ENCODE measurements at regions not wholly inside any gene's neighbourhood (a gene's known extent, or its start where the extent isn't known, plus 50 kb on each side); places are given as distances from the start of the nearest gene placed in this dataset.

DNA sequence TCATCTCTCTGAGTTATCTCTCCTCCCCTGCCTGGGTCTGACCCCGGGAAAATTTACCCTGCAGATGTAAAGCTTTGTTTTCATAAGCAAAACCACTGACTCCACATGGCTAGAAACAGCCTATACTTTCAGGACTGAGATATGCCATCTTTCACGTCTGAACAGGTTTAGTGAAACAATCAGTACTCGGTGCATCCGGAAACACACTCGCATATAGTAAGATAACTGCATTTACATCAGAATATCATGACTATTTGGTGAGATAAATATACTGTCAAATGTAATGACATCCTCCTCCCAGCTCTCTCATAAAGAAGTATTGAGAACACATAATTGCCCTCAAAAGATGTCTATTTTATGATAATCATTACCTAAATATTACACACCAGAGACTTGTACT, 172.8 kb downstream of the EFNB2 start:
- no peaks in the 10 kb centered on the region for H3K4me1 Mint-ChIP-seq
- H3K4me3 Mint-ChIP-seq = no peak overlapping the region
- TF ChIP-seq, protein P1, sequence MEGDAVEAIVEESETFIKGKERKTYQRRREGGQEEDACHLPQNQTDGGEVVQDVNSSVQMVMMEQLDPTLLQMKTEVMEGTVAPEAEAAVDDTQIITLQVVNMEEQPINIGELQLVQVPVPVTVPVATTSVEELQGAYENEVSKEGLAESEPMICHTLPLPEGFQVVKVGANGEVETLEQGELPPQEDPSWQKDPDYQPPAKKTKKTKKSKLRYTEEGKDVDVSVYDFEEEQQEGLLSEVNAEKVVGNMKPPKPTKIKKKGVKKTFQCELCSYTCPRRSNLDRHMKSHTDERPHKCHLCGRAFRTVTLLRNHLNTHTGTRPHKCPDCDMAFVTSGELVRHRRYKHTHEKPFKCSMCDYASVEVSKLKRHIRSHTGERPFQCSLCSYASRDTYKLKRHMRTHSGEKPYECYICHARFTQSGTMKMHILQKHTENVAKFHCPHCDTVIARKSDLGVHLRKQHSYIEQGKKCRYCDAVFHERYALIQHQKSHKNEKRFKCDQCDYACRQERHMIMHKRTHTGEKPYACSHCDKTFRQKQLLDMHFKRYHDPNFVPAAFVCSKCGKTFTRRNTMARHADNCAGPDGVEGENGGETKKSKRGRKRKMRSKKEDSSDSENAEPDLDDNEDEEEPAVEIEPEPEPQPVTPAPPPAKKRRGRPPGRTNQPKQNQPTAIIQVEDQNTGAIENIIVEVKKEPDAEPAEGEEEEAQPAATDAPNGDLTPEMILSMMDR (IDR thresholded peaks at IDR 0.05; ENCODE audit: unreplicated experiment in 3 of 3) = no peak
- H3K36me3 Mint-ChIP-seq (ENCODE audit: low read depth) = peaks cover 4% of the 10 kb centered on the region
- peaks cover 8% of the 10 kb centered on the region for H3K27me3 Mint-ChIP-seq (ENCODE audit: low read depth)
- H3K27ac Mint-ChIP-seq = peak overlapping the region in 1 of 3 experiments; percentile 13
- peaks cover 16% of the 10 kb centered on the region for H3K9me3 Mint-ChIP-seq

DNA sequence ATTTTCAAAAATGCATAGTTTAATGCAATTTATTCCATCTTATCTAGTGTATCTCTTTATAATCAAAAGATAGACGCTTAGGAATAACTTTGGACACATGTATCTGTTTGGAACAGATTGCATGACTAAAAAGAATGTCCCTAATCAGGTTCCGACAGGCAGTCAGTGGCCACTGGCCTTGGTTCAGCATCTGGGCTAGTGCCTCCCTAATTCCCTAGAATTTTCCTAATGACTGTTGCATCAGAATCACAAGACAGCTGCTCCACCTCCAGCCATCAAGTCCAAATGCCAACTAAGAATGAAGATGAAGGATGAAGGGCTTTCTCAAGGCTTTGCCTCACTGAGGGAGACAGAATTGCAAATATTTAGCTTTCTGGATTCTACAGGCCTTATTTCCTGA, 173.8 kb downstream of the EFNB2 start:
- TF ChIP-seq, protein P1 (IDR thresholded peaks at IDR 0.05; ENCODE audit: unreplicated experiment in 3 of 3) = no peak
- H3K27me3 Mint-ChIP-seq (ENCODE audit: low read depth) = peaks cover 8% of the 10 kb centered on the region
- H3K4me1 Mint-ChIP-seq = peaks cover 6% of the 10 kb centered on the region
- H3K36me3 Mint-ChIP-seq (ENCODE audit: low read depth) = peaks cover 4% of the 10 kb centered on the region
- no peak overlapping the region for H3K4me3 Mint-ChIP-seq
- H3K27ac Mint-ChIP-seq = no peak overlapping the region
- peaks cover 13% of the 10 kb centered on the region for H3K9me3 Mint-ChIP-seq

DNA sequence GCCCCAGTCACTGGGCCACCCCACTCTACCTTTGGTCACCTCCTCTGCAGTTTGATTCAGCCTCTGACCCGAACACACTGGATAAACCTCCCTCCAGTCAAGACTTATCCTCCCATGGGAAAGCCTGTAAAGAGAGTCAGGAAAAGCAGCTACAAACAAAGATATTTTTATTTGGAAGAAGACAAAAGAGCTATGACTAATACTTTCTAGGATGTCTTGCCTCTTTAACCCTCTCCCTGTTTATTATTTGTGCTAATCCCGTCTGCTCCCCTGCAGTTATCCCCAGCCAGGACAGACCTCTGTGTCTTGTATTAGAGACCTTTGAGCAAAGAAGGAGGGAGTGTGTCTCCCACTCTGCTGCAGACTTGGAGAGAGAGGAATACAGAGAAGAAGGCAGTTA, 178.3 kb downstream of the EFNB2 start:
- Mint-ChIP-seq H3K4me3 (no peak overlapping the region), H3K9me3 (peaks cover 3% of the 10 kb centered on the region), H3K27ac (peak overlapping the region; percentile 9 to 26 (median 9)), H3K36me3 (ENCODE audit: low read depth) (no peaks in the 10 kb centered on the region), H3K4me1 (peaks cover 6% of the 10 kb centered on the region), H3K27me3 (ENCODE audit: low read depth) (peaks cover 8% of the 10 kb centered on the region)
- TF ChIP-seq, protein P1 (IDR thresholded peaks at IDR 0.05; ENCODE audit: unreplicated experiment in 3 of 3) = no peak

DNA sequence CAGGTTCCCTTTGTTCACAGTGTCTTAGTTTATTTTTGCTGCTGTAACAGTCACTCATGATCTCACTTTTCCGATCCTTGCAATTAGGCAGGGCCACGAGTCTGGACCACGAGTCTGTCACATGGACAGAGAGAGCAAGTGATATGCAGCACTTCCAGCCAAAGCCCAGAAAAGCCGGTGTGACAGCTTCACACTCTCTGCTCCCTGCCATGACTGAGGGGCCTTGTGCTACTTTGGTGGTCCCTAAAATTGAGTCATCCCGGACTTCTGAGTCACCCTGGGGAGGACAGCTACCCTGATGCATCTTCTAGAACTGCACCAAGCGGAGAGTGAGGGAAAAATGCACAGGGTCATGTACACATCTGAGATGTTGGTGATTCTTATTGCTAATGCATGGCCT, 179.6 kb downstream of the EFNB2 start:
- Mint-ChIP-seq H3K36me3 (ENCODE audit: low read depth) (no peaks in the 10 kb centered on the region), H3K4me1 (peaks cover 10% of the 10 kb centered on the region), H3K27ac (no peak overlapping the region), H3K9me3 (peaks cover 3% of the 10 kb centered on the region), H3K4me3 (no peak overlapping the region), H3K27me3 (ENCODE audit: low read depth) (peaks cover 15% of the 10 kb centered on the region)
- TF ChIP-seq, protein P1 (IDR thresholded peaks at IDR 0.05; ENCODE audit: unreplicated experiment in 3 of 3) = no peak

- H3K4me3 Mint-ChIP-seq = no peak overlapping the region
- H3K4me1 Mint-ChIP-seq = peaks cover 12% of the 10 kb centered on the region
- no peaks in the 10 kb centered on the region for H3K36me3 Mint-ChIP-seq (ENCODE audit: low read depth)
- H3K9me3 Mint-ChIP-seq = peaks cover 3% of the 10 kb centered on the region
- H3K27me3 Mint-ChIP-seq (ENCODE audit: low read depth) = peaks cover 24% of the 10 kb centered on the region
- TF ChIP-seq, protein P1 (IDR thresholded peaks at IDR 0.05; ENCODE audit: unreplicated experiment in 3 of 3) = no peak
- no peak overlapping the region for H3K27ac Mint-ChIP-seq
These were observed 180.5 kb downstream of the EFNB2 start for GRCh38 chr13:106354961-106355360.

DNA sequence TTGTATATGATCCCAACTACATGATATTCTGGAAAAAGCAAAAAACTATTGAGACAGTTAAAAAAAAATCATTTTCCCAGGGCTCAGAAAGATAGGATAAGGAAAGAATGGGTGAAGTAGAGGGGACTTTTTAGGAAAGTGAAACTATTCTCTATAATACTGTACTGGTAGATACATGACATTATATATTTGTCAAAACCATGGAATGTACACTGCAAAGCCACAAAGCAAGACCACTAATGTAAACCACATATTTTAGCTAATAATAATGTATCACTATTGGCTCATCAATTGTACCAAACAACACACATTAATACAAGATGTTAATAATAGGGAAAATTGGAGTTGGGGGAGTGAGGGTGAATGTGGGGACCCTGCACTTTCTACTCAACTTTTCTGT, 182.6 kb downstream of the EFNB2 start:
- Mint-ChIP-seq H3K36me3 (ENCODE audit: low read depth) (no peaks in the 10 kb centered on the region), H3K4me1 (peaks cover 23% of the 10 kb centered on the region), H3K27me3 (ENCODE audit: low read depth) (peaks cover 37% of the 10 kb centered on the region), H3K4me3 (no peak overlapping the region), H3K9me3 (peaks cover 3% of the 10 kb centered on the region), H3K27ac (no peak overlapping the region)
- TF ChIP-seq, protein P1 (IDR thresholded peaks at IDR 0.05; ENCODE audit: unreplicated experiment in 3 of 3) = no peak
